ENCODE measurements at regions not wholly inside any gene's neighbourhood (a gene's known extent, or its start where the extent isn't known, plus 50 kb on each side); places are given as distances from the start of the nearest gene placed in this dataset.

DNA sequence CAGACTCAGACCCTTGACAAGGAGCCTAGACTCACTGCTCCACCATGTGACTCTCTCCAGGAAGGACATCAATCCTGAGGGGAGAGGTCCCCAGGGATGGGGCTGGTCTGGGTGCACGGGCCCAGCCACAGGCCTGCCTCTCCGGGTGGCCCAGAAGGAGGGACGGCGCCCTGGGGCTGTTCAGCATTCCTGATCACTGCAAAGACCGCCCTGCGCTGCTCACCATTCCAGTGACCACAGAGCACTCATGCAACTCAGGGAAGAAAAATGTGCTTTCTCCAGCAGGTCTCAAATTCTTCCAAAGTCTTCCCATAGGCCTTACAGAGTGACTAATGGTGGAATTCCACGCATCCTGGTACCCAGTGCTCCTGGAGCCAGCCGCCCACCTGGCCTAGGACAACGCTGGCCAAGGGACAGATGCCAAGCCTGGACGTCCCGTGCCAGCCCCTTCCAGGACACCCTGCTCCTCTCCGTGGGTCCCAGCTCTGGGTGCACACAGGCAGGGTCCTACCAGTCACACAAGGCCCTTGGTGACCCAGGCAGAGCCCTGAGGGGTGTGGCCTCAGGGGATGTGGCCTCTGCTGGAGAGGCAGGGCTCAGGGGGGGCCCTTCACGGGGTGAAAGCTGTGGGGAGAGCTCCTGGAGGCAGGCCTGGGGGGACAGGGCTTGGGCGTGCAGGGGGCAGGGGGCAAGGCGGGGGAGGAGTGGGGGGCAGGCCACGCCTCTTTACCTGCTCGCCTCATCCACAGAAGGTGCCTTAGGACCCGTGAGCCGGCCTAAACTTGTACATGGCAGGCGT, 178.8 kb downstream of the IGLL1 start:
- POLR2A ChIA-PET: no interaction called here
- no peak overlapping the region for H3K4me2 ChIP-seq (ENCODE audit: insufficient read depth, low read length)
- no peaks in the 10 kb centered on the region for H4K20me1 ChIP-seq (replicated peaks; ENCODE audit: control insufficient read depth, insufficient read depth, low read length)
- H3K79me2 ChIP-seq (ENCODE audit: control insufficient read depth, insufficient read depth, low read length): no peaks in the 10 kb centered on the region
- intact Hi-C loops (cut with micrococcal nuclease): no loop called here
- H3K36me3 ChIP-seq (ENCODE audit: control insufficient read depth, insufficient read depth, low read length): no peaks in the 10 kb centered on the region
- H3K27ac ChIP-seq (ENCODE audit: extremely low read depth, low read depth, low read length): no peak overlapping the region
- WGBS (ENCODE audit: insufficient coverage, low coverage, missing lambda C conversion rate): 12% methylated on average over 4 of the region's 20 CpGs
- H3K9me3 ChIP-seq (replicated peaks; ENCODE audit: control insufficient read depth, insufficient read depth, low read depth, low read length): no peaks in the 10 kb centered on the region
- TF ChIP-seq ZNF41 (CRISPR knock-in tag; conservative IDR thresholded peaks at IDR 0.05): no peak
- TF ChIP-seq TARDBP (IDR thresholded peaks at IDR 0.05): no peak
- no peak for TF ChIP-seq U2AF1 (optimal IDR thresholded peaks at IDR 0.05; ENCODE audit: low read depth, low read length)
- TF ChIP-seq ZNF384 (IDR thresholded peaks at IDR 0.05; ENCODE audit: low read depth, low read length): no peak
- no peak for TF ChIP-seq RBFOX2 (IDR thresholded peaks at IDR 0.05; ENCODE audit: low read depth, low read length)
- no peak for TF ChIP-seq ZBTB5 (IDR thresholded peaks at IDR 0.05)
- no peak for TF ChIP-seq ZBTB1 (CRISPR knock-in tag; IDR thresholded peaks at IDR 0.05; ENCODE audit: borderline replicate concordance, low read depth)
- TF ChIP-seq BMI1 (IDR thresholded peaks at IDR 0.05; ENCODE audit: low read length): no peak
- TF ChIP-seq, protein P1, sequence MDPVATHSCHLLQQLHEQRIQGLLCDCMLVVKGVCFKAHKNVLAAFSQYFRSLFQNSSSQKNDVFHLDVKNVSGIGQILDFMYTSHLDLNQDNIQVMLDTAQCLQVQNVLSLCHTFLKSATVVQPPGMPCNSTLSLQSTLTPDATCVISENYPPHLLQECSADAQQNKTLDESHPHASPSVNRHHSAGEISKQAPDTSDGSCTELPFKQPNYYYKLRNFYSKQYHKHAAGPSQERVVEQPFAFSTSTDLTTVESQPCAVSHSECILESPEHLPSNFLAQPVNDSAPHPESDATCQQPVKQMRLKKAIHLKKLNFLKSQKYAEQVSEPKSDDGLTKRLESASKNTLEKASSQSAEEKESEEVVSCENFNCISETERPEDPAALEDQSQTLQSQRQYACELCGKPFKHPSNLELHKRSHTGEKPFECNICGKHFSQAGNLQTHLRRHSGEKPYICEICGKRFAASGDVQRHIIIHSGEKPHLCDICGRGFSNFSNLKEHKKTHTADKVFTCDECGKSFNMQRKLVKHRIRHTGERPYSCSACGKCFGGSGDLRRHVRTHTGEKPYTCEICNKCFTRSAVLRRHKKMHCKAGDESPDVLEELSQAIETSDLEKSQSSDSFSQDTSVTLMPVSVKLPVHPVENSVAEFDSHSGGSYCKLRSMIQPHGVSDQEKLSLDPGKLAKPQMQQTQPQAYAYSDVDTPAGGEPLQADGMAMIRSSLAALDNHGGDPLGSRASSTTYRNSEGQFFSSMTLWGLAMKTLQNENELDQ (CRISPR knock-in tag; IDR thresholded peaks at IDR 0.05; ENCODE audit: borderline replicate concordance): no peak
- in situ Hi-C loops (cut with MboI): no loop called here
- DNase-seq (ENCODE audit: extremely low read depth in 1 of 4, low spot score in 3 of 4): peak in 2 of 4 experiments; percentile 11 to 12
- H3K4me1 ChIP-seq (replicated peaks in 1 of 2; ENCODE audit: control insufficient read depth in 2 of 2, insufficient read depth in 2 of 2, low read length in 2 of 2): peaks cover 9 to 40% of the 10 kb centered on the region in 2 experiments
- no peak overlapping the region for H2AFZ ChIP-seq (ENCODE audit: low read depth, low read length)
- H3K9ac ChIP-seq (ENCODE audit: insufficient read depth in 1 of 2, low read depth in 2 of 2, low read length in 2 of 2): no peak overlapping the region
- no peak overlapping the region for H3K4me3 ChIP-seq
- no peak for FAIRE-seq
- CTCF ChIA-PET (ENCODE audit: low intra/inter-chr PET ratio): no interaction called here
- H3K9me1 ChIP-seq (ENCODE audit: control insufficient read depth, insufficient read depth, low read length): no peaks in the 10 kb centered on the region
- H3K27me3 ChIP-seq (ENCODE audit: control insufficient read depth in 2 of 2, insufficient read depth in 2 of 2, low read length in 2 of 2): no peaks in the 10 kb centered on the region; a peak in 1 of 5 replicates
- ATAC-seq: peak; percentile 12; the same call in 1 of the 3 replicates
- BruUV-seq (replicated peaks): no TSS peak

Data from K562 (cell line).